K562 (cell line): ENCODE measurements at regions not wholly inside any gene's neighbourhood (a gene's known extent, or its start where the extent isn't known, plus 50 kb on each side); places are given as distances from the start of the nearest gene placed in this dataset.

Experiments used
- ATAC-seq: fragments of 200-7000 bp; cut with Tn5 transposase; 3 replicates; pipeline ENCODE4 v1.9.1; 2020; ENCODE audit warnings: moderate library complexity
- BruUV-seq: library from RNA; stranded (reverse); fragments of 400-500 nt; replicated peaks from 2 replicates; lab custom pipeline; 2021; lab: Mats Ljungman, UMichigan
- CTCF ChIA-PET: fragments of 300-600 bp; formaldehyde crosslinking; extraction: SDS; loops from one replicate; lab custom pipeline; 2021; ENCODE audit warnings: low intra/inter-chr PET ratio; lab: Yijun Ruan, JAX
- POLR2A ChIA-PET: fragments of 300-600, 350-650 bp; sonication (Branson Sonifier 250); formaldehyde crosslinking; extraction: SDS; loops from one replicate; lab custom pipeline; 2021; ENCODE audit warnings: antibody characterized with exemption, inconsistent platforms; lab: Yijun Ruan, JAX
- DNase-seq, 4 experiments: peaks; one replicate each; pipeline versions ENCODE4 v3.0.0 to v3.0.0-alpha.2; 2011 to 2018; ENCODE audit warnings: low spot score in 3 of 4, mixed read lengths in 3 of 4; ENCODE audit errors: extremely low read depth in 1 of 4
- FAIRE-seq: peaks from 2 replicates; lab custom pipeline; 2011; peaks lifted over from hg19 to GRCh38; lab: Jason Lieb, UNC
- H2AFZ ChIP-seq: 2 replicates; pipeline ENCODE4 v1.6.0; 2011; ENCODE audit warnings: low read depth, low read length, control low read depth, inconsistent platforms
- H3K27ac ChIP-seq: fragments of 200-600 bp; 3 replicates; pipeline ENCODE4 v1.8.0; 2011; ENCODE audit warnings: low read depth, mild to moderate bottlenecking, control low read depth, inconsistent platforms, low read length, moderate library complexity, mixed read lengths; ENCODE audit errors: extremely low read depth
- H3K27me3 ChIP-seq, 2 experiments: fragments of 300-600 bp in 1 of 2; 2 replicates in 1 of 2; 3 replicates in 1 of 2; pipeline versions ENCODE4 v1.6.0 to v1.8.0; 2011; ENCODE audit warnings: inconsistent platforms in 2 of 2, low read length in 2 of 2, mild to moderate bottlenecking in 1 of 2, mixed read lengths in 1 of 2, moderate library complexity in 1 of 2; ENCODE audit not compliant: control insufficient read depth in 2 of 2, insufficient read depth in 2 of 2
- H3K36me3 ChIP-seq: fragments of 300-600 bp; 3 replicates; pipeline ENCODE4 v1.8.0; 2011; ENCODE audit warnings: mild to moderate bottlenecking, low read length, inconsistent platforms; ENCODE audit not compliant: control insufficient read depth, insufficient read depth
- H3K4me1 ChIP-seq, 2 experiments: fragments of 200-600 bp in 1 of 2; replicated peaks in 1 of 2; 2 replicates in 1 of 2; 3 replicates in 1 of 2; pipeline versions ENCODE4 v1.5.1 to v1.8.0; 2011; ENCODE audit warnings: inconsistent platforms in 2 of 2, low read length in 2 of 2, mild to moderate bottlenecking in 1 of 2, mixed read lengths in 1 of 2, moderate library complexity in 1 of 2; ENCODE audit not compliant: control insufficient read depth in 2 of 2, insufficient read depth in 2 of 2
- H3K4me2 ChIP-seq: 2 replicates; pipeline ENCODE4 v1.6.1; 2011; ENCODE audit warnings: low read length, control low read depth, inconsistent platforms, mixed read lengths; ENCODE audit not compliant: insufficient read depth
- H3K4me3 ChIP-seq: fragments of 200-600 bp; sonication (generic), shearing (Covaris generic); 2 replicates; pipeline ENCODE4 v1.5.1; 2016; ENCODE audit warnings: control low read depth, inconsistent platforms
- H3K79me2 ChIP-seq: fragments of 200-600 bp; 3 replicates; pipeline ENCODE4 v1.8.0; 2011; ENCODE audit warnings: low read length, inconsistent platforms; ENCODE audit not compliant: control insufficient read depth, insufficient read depth
- H3K9ac ChIP-seq, 2 experiments: 2 replicates each; pipeline versions ENCODE4 v1.6.0 to v1.6.1; 2011; ENCODE audit warnings: low read depth in 2 of 2, low read length in 2 of 2, control low read depth in 1 of 2, inconsistent platforms in 1 of 2, mild to moderate bottlenecking in 1 of 2, mixed read lengths in 1 of 2; ENCODE audit not compliant: insufficient read depth in 1 of 2
- H3K9me1 ChIP-seq: one replicate; pipeline ENCODE4 v1.6.0; 2011; ENCODE audit warnings: inconsistent platforms, mild to moderate bottlenecking, low read length, moderate library complexity; ENCODE audit not compliant: control insufficient read depth, insufficient read depth
- H3K9me3 ChIP-seq: replicated peaks from 2 replicates; pipeline ENCODE4 v1.5.1; 2011; ENCODE audit warnings: low read depth, low read length, inconsistent platforms; ENCODE audit not compliant: control insufficient read depth, insufficient read depth
- H4K20me1 ChIP-seq: replicated peaks from 2 replicates; pipeline ENCODE4 v1.6.1; 2011; ENCODE audit warnings: low read length, inconsistent platforms, mixed read lengths; ENCODE audit not compliant: control insufficient read depth, insufficient read depth
- DPF2 ChIP-seq: fragments of 450-650 bp; IDR thresholded peaks from 2 replicates; pipeline ENCODE4 v1.6.1; 2016
- ERF ChIP-seq: fragments of 450-650 bp; formaldehyde crosslinking; IDR thresholded peaks from 2 replicates; pipeline ENCODE4 v1.4.0; 2020; ENCODE audit warnings: mild to moderate bottlenecking, mixed read lengths
- EWSR1 ChIP-seq: fragments of 450-650 bp; IDR thresholded peaks from 2 replicates; pipeline ENCODE4 v1.6.1; 2018; ENCODE audit warnings: borderline replicate concordance, mild to moderate bottlenecking, low read depth, moderate library complexity; ENCODE audit not compliant: partially characterized antibody
- HDAC8 ChIP-seq: fragments of 450-650 bp; IDR thresholded peaks from 2 replicates; pipeline ENCODE4 v1.6.1; 2016; ENCODE audit warnings: mild to moderate bottlenecking, missing genetic modification characterization, moderate library complexity, missing compliant biosample characterization
- KAT8 ChIP-seq: fragments of 450-650 bp; IDR thresholded peaks from 2 replicates; pipeline ENCODE4 v1.6.1; 2016; ENCODE audit warnings: low read depth, mild to moderate bottlenecking
- KDM5B ChIP-seq: fragments of 200-600 bp; sonication (generic); IDR thresholded peaks from 2 replicates; pipeline ENCODE4 v1.6.1; 2012; ENCODE audit warnings: low read depth, mild to moderate bottlenecking, moderate library complexity, low read length, control low read depth, inconsistent platforms; ENCODE audit not compliant: insufficient replicate concordance
- NCOA6 ChIP-seq: fragments of 450-650 bp; IDR thresholded peaks from 2 replicates; pipeline ENCODE4 v1.6.1; 2017; ENCODE audit warnings: mild to moderate bottlenecking
- PYGO2 ChIP-seq: fragments of 450-650 bp; IDR thresholded peaks from 2 replicates; pipeline ENCODE4 v1.6.1; 2016; ENCODE audit warnings: mild to moderate bottlenecking, missing genetic modification characterization, moderate library complexity, missing compliant biosample characterization
- RAD21 ChIP-seq, 2 experiments: fragments of 250-450 bp in 1 of 2; fragments of 450-650 bp in 1 of 2; sonication (Bioruptor Pico) in 1 of 2; formaldehyde crosslinking in 1 of 2; IDR thresholded peaks in 1 of 2; conservative IDR thresholded peaks in 1 of 2; 2 replicates each; pipeline versions ENCODE4 v1.4.0 to v1.8.0; 2020 to 2022; ENCODE audit warnings: mild to moderate bottlenecking in 2 of 2, moderate library complexity in 1 of 2
- RBM22 ChIP-seq: fragments of 200-400 bp; formaldehyde crosslinking; IDR thresholded peaks from 2 replicates; pipeline ENCODE4 v1.6.1; 2018; ENCODE audit warnings: low read length, low read depth; ENCODE audit not compliant: poor library complexity, severe bottlenecking
- TCF3 ChIP-seq: sonication (generic); formaldehyde crosslinking; IDR thresholded peaks from 2 replicates; pipeline ENCODE4 v1.4.0; 2020; ENCODE audit warnings: mild to moderate bottlenecking, missing genetic modification reagents
- ZBTB12 ChIP-seq: fragments of 250-450 bp; sonication (Bioruptor Pico); IDR thresholded peaks from 2 replicates; pipeline ENCODE4 v1.4.0; 2020
- ZBTB8A ChIP-seq: fragments of 450-650 bp; IDR thresholded peaks from 2 replicates; pipeline ENCODE4 v1.6.1; 2018; ENCODE audit warnings: mild to moderate bottlenecking, moderate library complexity; ENCODE audit not compliant: partially characterized antibody
- ZFP1 ChIP-seq: fragments of 450-650 bp; formaldehyde crosslinking; IDR thresholded peaks from 2 replicates; pipeline ENCODE4 v1.4.0; 2020; ENCODE audit warnings: mild to moderate bottlenecking, mixed read lengths
- ZNF197 ChIP-seq: fragments of 200-800 bp; sonication (Bioruptor generic); IDR thresholded peaks from 2 replicates; pipeline ENCODE4 v1.6.1; 2016; ENCODE audit warnings: low read depth, missing genetic modification characterization, missing compliant biosample characterization
- ZNF3 ChIP-seq: fragments of 250-450 bp; sonication (Bioruptor Pico); IDR thresholded peaks from 2 replicates; pipeline ENCODE4 v1.5.0; 2021; ENCODE audit warnings: mild to moderate bottlenecking, moderate library complexity
- ZNF41 ChIP-seq: fragments of 250-450 bp; sonication (Bioruptor Pico); conservative IDR thresholded peaks from 2 replicates; pipeline ENCODE4 v1.4.0; 2020; ENCODE audit warnings: mild to moderate bottlenecking
- ZNF589 ChIP-seq: fragments of 200-800 bp; sonication (Bioruptor generic); IDR thresholded peaks from 2 replicates; pipeline ENCODE4 v1.6.1; 2016; ENCODE audit warnings: low read depth, missing genetic modification characterization, missing compliant biosample characterization
- WGBS: fragments of 100-300 bp; shearing (Covaris generic); methylation state at CpG from one replicate; pipeline ENCODE4 v1.1.6; 2016; ENCODE audit warnings: low coverage, mixed read lengths; ENCODE audit not compliant: insufficient coverage; ENCODE audit errors: missing lambda C conversion rate; 5-methylcytosine and 5-hydroxymethylcytosine counted together
- in situ Hi-C: fragments of 300-500 bp; cut with MboI; formaldehyde crosslinking; loops from 4 replicates; pipeline ENCODE4 v1.15.0; 2018; ENCODE audit warnings: inconsistent platforms, mixed read lengths
- intact Hi-C: fragments of 100-400 bp; cut with micrococcal nuclease; formaldehyde crosslinking; loops from 2 replicates; pipeline ENCODE4 v1.14.2; 2022
- TF ChIP-seq, protein P1 (sequence below): sonication (generic); formaldehyde crosslinking; IDR thresholded peaks from 2 replicates; pipeline ENCODE4 v1.8.0; 2022; ENCODE audit warnings: missing genetic modification reagents, mild to moderate bottlenecking, borderline replicate concordance
- TF ChIP-seq, protein P2 (sequence below): fragments of 250-450 bp; sonication (Bioruptor Pico); IDR thresholded peaks from 2 replicates; pipeline ENCODE4 v1.5.1; 2021; ENCODE audit warnings: mild to moderate bottlenecking

GRCh38 chr3:10740954-10741353 is 75.1 kb upstream of the SLC6A11 start:
- peaks cover 3 to 4% of the 10 kb centered on the region in 2 experiments; a peak in 1 of 5 replicates for H3K27me3 ChIP-seq
- BruUV-seq: no TSS peak
- in situ Hi-C loops: loop anchor here (25.0 kb wide), 1 partner anchor 904 kb away; the partner anchor contains the start of gene RPUSD3

More at GRCh38 chr3:10740954-10741353, 75.1 kb upstream of the SLC6A11 start:
- no peak overlapping the region for H3K4me2 ChIP-seq
- no peak overlapping the region for H2AFZ ChIP-seq
- no peaks in the 10 kb centered on the region for H3K79me2 ChIP-seq
- H4K20me1 ChIP-seq: 0 out of 2 replicates have a peak, but pooled peaks cover 6% of the 10 kb centered on the region
- CTCF ChIA-PET: no interaction called here
- H3K9me3 ChIP-seq: no peaks in the 10 kb centered on the region
- H3K36me3 ChIP-seq: no peaks in the 10 kb centered on the region
- no peak overlapping the region for H3K27ac ChIP-seq
- 0% methylated on average over 4 of the region's 4 CpGs for WGBS
- peaks cover 0 to 7% of the 10 kb centered on the region in 2 experiments; a peak in 1 of 5 replicates for H3K4me1 ChIP-seq
- no peak overlapping the region for H3K9ac ChIP-seq
- intact Hi-C loops: no loop called here
- DNase-seq: no peak
- no peaks in the 10 kb centered on the region for H3K9me1 ChIP-seq
- ATAC-seq: no peak
- no peak overlapping the region for H3K4me3 ChIP-seq
- no peak for FAIRE-seq
- POLR2A ChIA-PET: no interaction called here
- TF ChIP-seq ZNF589 (CRISPR knock-in tag) (no peak), KDM5B (no peak), ZFP1 (no peak), ZBTB8A (no peak), HDAC8 (tag) (no peak), ZNF197 (CRISPR knock-in tag) (no peak), KAT8 (no peak), ZNF41 (CRISPR knock-in tag) (no peak), ZNF3 (CRISPR knock-in tag) (no peak), TCF3 (CRISPR knock-in tag) (no peak), ZBTB12 (CRISPR knock-in tag) (no peak), RBM22 (no peak), RAD21 (CRISPR knock-in tag; conservative IDR thresholded peaks at IDR 0.05 in 1 of 2, IDR thresholded peaks at IDR 0.05 in 1 of 2) (no peak), PYGO2 (tag) (no peak), EWSR1 (no peak), ERF (no peak), DPF2 (no peak), NCOA6 (no peak)
- TF ChIP-seq, protein P1, sequence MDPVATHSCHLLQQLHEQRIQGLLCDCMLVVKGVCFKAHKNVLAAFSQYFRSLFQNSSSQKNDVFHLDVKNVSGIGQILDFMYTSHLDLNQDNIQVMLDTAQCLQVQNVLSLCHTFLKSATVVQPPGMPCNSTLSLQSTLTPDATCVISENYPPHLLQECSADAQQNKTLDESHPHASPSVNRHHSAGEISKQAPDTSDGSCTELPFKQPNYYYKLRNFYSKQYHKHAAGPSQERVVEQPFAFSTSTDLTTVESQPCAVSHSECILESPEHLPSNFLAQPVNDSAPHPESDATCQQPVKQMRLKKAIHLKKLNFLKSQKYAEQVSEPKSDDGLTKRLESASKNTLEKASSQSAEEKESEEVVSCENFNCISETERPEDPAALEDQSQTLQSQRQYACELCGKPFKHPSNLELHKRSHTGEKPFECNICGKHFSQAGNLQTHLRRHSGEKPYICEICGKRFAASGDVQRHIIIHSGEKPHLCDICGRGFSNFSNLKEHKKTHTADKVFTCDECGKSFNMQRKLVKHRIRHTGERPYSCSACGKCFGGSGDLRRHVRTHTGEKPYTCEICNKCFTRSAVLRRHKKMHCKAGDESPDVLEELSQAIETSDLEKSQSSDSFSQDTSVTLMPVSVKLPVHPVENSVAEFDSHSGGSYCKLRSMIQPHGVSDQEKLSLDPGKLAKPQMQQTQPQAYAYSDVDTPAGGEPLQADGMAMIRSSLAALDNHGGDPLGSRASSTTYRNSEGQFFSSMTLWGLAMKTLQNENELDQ (CRISPR knock-in tag): no peak
- TF ChIP-seq, protein P2, sequence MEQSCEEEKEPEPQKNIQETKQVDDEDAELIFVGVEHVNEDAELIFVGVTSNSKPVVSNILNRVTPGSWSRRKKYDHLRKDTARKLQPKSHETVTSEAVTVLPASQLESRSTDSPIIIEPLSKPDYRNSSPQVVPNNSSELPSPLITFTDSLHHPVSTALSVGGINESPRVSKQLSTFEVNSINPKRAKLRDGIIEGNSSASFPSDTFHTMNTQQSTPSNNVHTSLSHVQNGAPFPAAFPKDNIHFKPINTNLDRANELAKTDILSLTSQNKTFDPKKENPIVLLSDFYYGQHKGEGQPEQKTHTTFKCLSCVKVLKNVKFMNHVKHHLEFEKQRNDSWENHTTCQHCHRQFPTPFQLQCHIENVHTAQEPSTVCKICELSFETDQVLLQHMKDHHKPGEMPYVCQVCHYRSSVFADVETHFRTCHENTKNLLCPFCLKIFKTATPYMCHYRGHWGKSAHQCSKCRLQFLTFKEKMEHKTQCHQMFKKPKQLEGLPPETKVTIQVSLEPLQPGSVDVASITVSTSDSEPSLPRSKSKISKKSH (CRISPR knock-in tag): no peak
